WTC11 (cell line): ENCODE measurements at regions not wholly inside any gene's neighbourhood (a gene's known extent, or its start where the extent isn't known, plus 50 kb on each side); places are given as distances from the start of the nearest gene placed in this dataset.

Experiments used
- CTCF ChIP-seq: fragments of 200-600 bp; IDR thresholded peaks from 2 replicates; pipeline ENCODE4 v1.8.0; 2022; ENCODE audit warnings: antibody characterized with exemption
- FOXK1 ChIP-seq: sonication (generic); formaldehyde crosslinking; IDR thresholded peaks from 2 replicates; pipeline ENCODE4 v1.8.0; 2022; ENCODE audit warnings: mild to moderate bottlenecking, moderate library complexity, missing genetic modification reagents
- JUN ChIP-seq: sonication (generic); formaldehyde crosslinking; IDR thresholded peaks from 2 replicates; pipeline ENCODE4 v1.8.0; 2023; ENCODE audit warnings: mild to moderate bottlenecking, missing genetic modification reagents
- NFE2L1 ChIP-seq: sonication (generic); formaldehyde crosslinking; IDR thresholded peaks from 2 replicates; pipeline ENCODE4 v1.8.1; 2023; ENCODE audit warnings: missing genetic modification reagents
- PRDM15 ChIP-seq: sonication (generic); formaldehyde crosslinking; IDR thresholded peaks from 2 replicates; pipeline ENCODE4 v1.8.0; 2022; ENCODE audit warnings: missing genetic modification reagents
- TP53 ChIP-seq: sonication (generic); formaldehyde crosslinking; IDR thresholded peaks from 2 replicates; pipeline ENCODE4 v1.8.1; 2023; ENCODE audit warnings: mild to moderate bottlenecking, missing genetic modification reagents
- ZNF232 ChIP-seq: sonication (generic); formaldehyde crosslinking; IDR thresholded peaks from 2 replicates; pipeline ENCODE4 v1.8.0; 2022; ENCODE audit warnings: mild to moderate bottlenecking, missing genetic modification reagents

- no peak for TF ChIP-seq CTCF
- TF ChIP-seq PRDM15 (CRISPR knock-in tag) = no peak
- TF ChIP-seq TP53 (CRISPR knock-in tag) = no peak
- TF ChIP-seq JUN (CRISPR knock-in tag) = no peak
- no peak for TF ChIP-seq FOXK1 (CRISPR knock-in tag)
- TF ChIP-seq ZNF232 (CRISPR knock-in tag) = no peak
- no peak for TF ChIP-seq NFE2L1
Observed at GRCh38 chr18:41657189-41657588, 297.8 kb upstream of the PIK3C3 start.
